ENCODE measurements at regions not wholly inside any gene's neighbourhood (a gene's known extent, or its start where the extent isn't known, plus 50 kb on each side); places are given as distances from the start of the nearest gene placed in this dataset.

DNA sequence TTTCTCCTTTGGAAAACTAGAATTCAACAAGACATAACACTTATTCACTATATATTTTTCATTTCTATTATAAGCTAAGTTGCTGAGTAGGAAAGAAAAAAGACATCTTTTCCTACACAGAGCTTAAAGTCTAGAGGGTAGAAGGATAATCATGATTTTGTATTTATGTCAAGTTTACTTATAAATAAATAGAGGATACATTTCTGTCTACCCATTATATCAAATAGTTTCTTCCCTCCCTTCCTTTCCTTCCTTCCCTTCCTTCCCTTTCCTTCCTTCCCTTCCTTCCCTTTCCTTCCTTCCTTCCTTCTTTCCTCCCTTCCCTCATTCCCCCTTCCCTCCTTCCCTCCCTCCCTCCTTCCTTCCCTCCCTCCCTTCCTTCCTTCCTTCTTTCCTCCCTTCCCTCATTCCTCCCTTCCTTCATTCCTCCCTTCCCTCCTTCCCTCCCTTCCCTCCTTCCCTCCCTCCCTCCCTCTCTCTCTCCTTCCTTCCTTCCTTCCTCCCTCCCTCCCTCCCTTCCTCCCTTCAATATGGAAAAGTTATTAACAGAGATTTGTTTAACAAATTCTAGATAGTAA lies 308.4 kb upstream of the COL3A1 start:
- TF ChIP-seq, protein P1, sequence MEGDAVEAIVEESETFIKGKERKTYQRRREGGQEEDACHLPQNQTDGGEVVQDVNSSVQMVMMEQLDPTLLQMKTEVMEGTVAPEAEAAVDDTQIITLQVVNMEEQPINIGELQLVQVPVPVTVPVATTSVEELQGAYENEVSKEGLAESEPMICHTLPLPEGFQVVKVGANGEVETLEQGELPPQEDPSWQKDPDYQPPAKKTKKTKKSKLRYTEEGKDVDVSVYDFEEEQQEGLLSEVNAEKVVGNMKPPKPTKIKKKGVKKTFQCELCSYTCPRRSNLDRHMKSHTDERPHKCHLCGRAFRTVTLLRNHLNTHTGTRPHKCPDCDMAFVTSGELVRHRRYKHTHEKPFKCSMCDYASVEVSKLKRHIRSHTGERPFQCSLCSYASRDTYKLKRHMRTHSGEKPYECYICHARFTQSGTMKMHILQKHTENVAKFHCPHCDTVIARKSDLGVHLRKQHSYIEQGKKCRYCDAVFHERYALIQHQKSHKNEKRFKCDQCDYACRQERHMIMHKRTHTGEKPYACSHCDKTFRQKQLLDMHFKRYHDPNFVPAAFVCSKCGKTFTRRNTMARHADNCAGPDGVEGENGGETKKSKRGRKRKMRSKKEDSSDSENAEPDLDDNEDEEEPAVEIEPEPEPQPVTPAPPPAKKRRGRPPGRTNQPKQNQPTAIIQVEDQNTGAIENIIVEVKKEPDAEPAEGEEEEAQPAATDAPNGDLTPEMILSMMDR (IDR thresholded peaks at IDR 0.05; ENCODE audit: low read depth, low read length, missing control alignments) = no peak
- no peak overlapping the region for H3K4me3 ChIP-seq (ENCODE audit: low read depth, low read length)
- no peak for DNase-seq (ENCODE audit: low read depth)

DNA sequence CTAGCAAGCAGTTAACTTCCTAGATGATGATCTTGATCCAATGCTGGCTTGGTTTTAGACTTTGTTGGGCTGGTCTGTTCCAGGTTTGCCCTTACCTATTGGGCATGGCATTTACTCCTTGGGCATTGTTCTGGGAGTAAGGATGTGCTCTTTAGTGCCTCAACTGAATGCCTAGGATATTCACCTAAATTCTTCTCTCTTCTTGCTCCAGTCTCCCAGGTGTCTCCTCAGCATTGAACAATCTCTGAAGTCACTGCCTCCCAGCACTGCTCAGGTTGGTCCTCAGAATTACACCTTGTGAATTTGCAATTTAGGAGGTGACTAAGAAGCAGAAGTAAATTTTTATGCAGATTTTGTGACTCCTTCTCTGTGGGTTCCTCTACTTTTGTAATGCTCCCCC lies 307.7 kb upstream of the COL3A1 start:
- no peak for DNase-seq (ENCODE audit: low read depth)
- H3K4me3 ChIP-seq (ENCODE audit: low read depth, low read length) = no peak overlapping the region
- TF ChIP-seq, protein P1 (IDR thresholded peaks at IDR 0.05; ENCODE audit: low read depth, low read length, missing control alignments) = no peak

DNA sequence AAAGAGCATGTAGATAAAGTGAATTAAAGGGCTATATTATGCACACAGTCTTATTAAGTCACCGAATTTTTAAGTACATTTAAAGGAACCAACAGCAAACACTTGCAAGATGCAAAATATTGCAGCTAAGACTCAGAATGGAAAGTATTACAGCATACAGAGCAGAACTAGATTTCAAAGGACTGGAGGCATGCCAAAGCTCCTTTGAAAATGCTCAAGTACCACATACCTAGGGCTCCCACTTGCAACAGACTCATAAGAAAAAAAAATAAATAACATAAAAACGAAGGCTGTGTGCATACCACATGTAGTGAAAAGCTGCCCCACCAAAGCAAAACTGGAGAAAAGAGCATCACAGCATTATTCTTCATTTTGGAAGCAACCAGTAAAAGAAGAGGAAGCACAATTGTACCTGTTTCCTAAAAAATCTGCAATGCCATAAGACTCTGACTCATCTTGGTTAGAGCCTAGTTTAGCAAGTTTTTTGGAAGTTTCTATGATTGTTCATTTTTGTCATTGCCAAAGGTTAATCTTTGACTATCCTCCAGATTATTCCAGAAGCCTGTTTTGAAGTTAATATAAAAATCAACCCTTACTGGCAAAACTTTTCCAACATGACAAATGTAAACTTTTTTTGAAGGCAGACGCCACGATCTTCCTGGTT lies 306.0 kb upstream of the COL3A1 start:
- H3K4me3 ChIP-seq (ENCODE audit: low read depth, low read length) = no peak overlapping the region
- no peak for DNase-seq (ENCODE audit: low read depth)
- TF ChIP-seq, protein P1 (IDR thresholded peaks at IDR 0.05; ENCODE audit: low read depth, low read length, missing control alignments) = no peak

DNA sequence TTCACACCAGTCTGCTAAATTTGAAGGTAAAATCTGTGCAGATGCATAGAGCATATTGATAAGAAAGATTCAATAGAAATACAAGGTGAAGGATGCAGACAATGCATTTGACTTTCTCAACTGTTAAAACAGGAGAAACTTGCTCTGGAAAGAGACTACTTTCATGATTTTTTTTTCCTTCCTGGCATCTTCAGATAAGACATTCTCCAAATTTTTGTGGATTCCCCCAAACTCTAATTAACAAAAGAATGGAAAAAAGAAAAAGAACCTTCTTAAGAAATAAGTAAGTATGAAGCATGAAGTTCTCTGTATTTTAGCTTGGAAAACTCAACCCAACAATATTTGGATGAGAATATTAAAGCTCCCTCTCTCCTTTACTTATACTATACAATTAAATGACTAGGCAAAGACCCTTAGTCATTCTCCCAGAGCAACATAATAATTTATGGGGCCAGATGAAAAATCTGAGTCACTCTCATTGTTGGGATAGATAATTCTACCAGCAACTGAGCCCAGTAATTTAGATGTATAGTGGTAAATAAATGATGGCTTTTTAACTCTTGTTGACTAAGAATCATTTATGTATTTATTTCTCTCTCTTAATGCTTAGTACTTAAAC lies 298.7 kb upstream of the COL3A1 start:
- TF ChIP-seq, protein P1 (IDR thresholded peaks at IDR 0.05; ENCODE audit: low read depth, low read length, missing control alignments) = no peak
- DNase-seq (ENCODE audit: low read depth) = no peak
- no peak overlapping the region for H3K4me3 ChIP-seq (ENCODE audit: low read depth, low read length)

DNA sequence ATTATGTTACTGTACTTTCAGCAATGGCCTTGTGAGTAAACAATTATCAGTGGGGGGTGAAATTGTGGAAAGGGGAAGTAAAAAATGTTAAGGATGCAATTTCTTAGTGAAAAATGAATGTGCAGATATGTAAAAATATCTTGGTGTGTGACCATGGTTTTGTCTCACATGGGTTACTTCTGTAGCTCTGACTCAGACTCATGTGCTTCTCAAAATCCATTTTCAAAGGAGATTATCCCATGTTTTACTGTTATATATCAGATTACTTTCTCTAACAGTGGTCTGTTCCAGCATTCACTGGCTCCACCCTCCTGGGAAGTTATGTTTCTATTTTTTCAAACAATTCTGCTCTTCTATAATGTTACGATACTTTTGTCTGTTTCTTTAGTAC lies 298.2 kb upstream of the COL3A1 start:
- no peak for DNase-seq (ENCODE audit: low read depth)
- H3K4me3 ChIP-seq (ENCODE audit: low read depth, low read length) = no peak overlapping the region
- TF ChIP-seq, protein P1 (IDR thresholded peaks at IDR 0.05; ENCODE audit: low read depth, low read length, missing control alignments) = no peak

DNA sequence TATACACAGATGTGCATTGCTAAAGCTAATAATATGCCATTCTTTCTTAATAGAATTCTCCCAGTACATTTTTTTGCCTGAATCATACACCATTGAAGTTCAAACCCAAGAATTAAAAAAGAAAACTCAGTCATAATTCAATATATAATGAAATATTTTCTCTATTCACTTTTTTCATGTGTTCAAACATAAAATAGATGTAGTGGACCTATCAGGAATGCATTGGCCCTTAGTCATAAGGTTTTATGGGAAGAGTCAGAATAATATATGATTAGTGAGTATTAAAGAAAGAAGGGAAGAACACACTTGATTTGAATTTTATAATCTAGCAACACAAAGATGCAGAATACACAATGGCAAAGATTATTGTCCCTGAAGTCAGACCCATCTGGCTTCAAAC lies 297.0 kb upstream of the COL3A1 start:
- TF ChIP-seq, protein P1 (IDR thresholded peaks at IDR 0.05; ENCODE audit: low read depth, low read length, missing control alignments) = no peak
- no peak overlapping the region for H3K4me3 ChIP-seq (ENCODE audit: low read depth, low read length)
- no peak for DNase-seq (ENCODE audit: low read depth)

Measured in GM12864 (cell line).